ENCODE measurements at regions not wholly inside any gene's neighbourhood (a gene's known extent, or its start where the extent isn't known, plus 50 kb on each side); places are given as distances from the start of the nearest gene placed in this dataset.
"Not testable (repeated sequence)": the region's sequence is repeated elsewhere in the genome, so short reads cannot be mapped to it uniquely, and the experiment has no call there.

DNA sequence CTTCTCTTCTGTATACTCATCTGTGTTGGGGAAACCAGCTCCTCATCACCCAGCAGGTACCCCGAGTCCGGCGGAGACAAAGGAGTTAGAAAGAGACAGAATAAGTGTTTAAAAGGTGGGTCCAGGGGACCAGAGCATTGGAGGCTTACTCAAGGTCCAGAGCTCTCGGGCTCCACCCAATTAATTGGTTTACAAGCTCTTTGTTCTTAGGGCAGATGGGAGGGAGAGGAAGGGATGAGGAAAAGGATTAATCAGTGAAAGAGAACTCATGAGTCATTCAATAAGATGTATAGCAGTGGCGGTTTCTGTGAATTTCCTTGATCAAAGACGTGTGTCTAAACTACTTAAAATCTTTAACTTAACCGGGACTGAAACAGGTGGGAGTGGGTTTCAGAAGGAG is 192.0 kb upstream of the MALRD1 start:
- TF ChIP-seq CTCF (IDR thresholded peaks at IDR 0.05; ENCODE audit: low read length); EZH2 (IDR thresholded peaks at IDR 0.05; ENCODE audit: borderline replicate concordance, low read length): not testable (repeated sequence)
